Inflammatory macrophage treated with lipopolysaccharide for 4 hours (primary cell): ENCODE measurements at regions not wholly inside any gene's neighbourhood (a gene's known extent, or its start where the extent isn't known, plus 50 kb on each side); places are given as distances from the start of the nearest gene placed in this dataset.
"Not testable (repeated sequence)": the region's sequence is repeated elsewhere in the genome, so short reads cannot be mapped to it uniquely, and the experiment has no call there.

Experiments
- DNase-seq: peaks from one replicate; pipeline ENCODE4 v3.0.0-alpha.2; 2020

DNA sequence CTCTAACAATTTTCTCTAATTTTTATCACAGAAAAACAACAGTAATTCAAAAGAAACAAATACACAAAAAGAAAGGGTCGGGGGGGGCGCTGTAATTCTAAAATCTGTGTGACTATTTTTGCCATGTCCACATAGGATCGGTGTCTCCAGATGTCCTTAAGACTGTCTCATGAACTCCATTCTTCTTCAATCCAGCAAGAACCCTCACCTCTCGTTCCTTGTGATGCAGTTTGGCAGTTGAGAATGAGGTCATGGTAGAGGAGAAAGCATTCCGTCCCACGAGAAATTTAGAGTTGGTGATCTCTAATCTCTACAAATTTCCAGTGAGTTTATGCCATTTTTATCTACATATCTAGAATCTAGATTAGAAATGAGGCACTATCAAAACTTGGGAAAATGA is 394.7 kb downstream of the TFEC start:
- DNase-seq = no peak

DNA sequence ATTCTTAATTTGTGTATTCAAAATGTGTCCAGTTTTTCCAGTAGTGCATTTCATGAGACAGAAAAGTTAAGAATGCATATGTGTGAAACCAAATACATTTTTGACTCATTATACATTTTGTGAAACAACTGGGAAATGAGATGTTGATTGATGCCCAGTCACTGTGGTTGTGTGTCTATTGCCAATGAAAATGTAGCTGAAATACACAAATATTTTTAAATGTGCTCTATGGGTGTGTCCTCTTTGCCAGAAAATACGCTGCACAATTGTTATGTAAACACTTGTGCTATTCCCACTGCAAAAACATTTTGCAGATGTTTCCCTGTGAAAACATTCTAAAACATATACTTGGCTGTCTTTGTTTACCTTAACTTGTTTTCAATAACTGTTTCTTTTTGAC is 395.2 kb downstream of the TFEC start:
- DNase-seq = no peak

DNA sequence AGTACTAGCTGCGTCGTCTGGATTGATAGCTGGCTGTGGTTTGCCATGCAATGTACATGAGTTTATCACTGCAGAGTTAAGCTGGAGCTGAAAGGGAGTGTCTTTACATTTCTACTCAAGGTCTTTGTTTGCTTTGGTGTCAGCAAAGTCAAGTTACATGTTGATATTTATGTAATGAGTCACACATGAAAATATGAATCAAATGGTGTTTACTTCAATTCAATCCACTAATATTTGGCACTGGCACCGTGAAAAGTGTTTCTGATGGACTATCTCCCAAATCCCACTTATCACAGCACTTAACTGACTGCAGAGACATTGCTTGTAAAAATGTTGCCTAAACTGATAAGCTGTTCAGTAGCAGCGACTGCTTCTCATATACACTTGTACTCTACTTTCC is 395.9 kb downstream of the TFEC start:
- no peak for DNase-seq

DNA sequence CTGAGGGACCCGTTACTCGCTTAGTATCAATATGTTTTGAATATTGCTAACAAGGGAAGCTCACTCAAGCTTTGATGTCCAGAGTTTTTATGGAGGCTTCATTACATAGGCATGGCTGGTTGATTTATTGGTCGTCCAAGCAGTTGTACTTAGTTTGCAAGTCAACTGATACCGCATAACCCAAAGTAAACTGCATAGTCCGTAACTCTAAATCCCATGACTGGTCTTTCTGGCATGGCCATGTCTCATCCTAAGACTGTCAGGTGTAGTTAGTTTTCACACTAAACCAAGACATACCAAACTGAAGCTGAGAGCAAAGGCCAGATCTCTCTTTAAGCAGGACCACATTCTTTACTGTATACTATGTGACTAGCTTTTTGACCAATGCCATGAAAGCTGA is 397.9 kb downstream of the TFEC start:
- no peak for DNase-seq

DNA sequence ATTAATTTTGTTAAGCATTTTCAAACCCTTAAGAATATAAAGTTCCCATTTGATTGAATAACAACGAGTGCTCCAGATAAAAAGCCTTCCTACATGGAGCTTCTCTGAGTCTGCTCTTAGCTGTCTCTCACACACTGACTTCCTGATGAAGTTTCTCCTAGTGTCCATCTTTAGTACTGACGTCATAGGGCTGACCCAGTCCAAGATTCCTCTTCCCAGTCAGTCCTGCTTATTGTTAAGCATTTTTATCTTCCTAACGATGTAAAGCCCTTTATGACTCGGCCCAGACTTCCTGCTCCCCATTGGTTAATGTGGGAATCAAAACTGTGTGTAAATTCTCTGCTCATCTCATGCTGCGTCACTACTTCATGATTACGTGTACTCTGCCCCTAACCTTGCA is 398.8 kb downstream of the TFEC start:
- DNase-seq = no peak

DNA sequence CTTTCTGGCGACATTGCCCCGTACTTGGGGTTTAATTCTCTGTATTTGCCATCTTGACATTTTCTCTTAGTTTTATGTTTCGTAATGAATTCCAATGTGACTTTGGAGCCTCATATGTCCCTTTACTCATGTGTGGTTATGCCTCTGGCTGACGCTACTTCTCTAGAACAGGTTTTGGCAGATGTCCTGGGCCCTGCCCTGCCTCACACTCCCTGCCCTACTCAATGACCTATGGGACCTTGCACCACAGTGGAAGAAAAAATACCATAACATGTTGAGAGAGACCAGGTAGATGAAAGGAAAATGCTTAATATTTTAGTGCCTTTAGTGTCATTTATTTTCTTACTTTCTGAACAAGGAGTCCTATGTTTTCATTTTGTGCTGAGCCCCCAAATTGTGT is 400.5 kb downstream of the TFEC start:
- no peak for DNase-seq

DNA sequence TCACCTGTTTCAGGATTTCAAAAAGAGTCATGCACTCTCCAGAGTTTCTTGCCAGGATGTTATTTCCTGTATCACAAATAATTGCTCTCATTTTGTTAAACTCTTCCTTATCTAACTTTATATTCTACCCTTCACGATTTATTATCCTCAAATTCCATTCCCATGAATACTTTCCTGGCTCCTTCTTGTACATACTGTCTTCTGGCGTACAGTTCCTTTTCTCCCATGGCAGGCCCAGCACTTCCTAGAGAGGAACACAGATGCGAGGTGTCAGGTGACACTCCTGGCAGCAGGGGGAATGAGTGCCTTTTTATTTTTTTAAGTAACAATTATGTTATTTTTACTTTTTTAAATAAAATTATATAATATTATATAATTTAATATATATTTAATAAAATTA is 411.9 kb downstream of the TFEC start:
- no peak for DNase-seq

DNA sequence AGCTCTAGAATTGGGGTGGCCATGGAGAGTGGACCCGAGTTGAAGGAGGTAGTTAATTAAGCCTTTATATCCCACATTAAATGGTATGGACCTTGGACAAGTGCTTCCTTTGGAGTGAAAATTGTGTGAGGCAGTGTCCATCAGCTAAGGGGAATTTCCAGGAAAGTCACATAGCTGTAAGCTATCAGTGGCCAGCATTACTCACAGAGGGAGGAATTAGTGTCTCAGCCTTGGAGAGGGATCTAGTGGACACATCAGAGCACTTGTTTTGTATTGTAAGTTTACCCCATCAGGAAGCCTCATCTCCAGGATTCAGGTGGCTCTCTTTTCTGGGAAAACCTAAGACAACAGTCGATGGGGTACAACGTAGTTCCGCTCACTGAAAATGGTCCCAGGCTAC is 416.7 kb downstream of the TFEC start:
- no peak for DNase-seq

DNA sequence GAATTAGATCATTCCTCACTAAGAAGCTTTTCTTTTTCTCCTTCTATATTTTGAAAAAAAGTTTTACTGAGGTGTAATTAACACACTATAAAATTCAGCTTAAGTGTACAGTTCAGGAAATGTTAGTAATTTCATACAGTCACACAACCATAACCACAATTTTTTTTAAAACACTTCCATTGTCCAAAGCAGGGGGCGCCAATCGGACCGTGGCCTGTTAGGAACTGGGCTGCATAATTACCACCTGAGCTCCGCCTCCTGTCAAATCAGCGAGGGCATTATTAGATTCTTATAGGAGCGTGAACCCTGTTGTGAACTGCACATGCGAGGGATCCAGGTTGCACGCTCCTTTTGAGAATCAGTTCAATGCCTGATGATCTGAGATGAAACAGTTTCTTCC is 427.1 kb downstream of the TFEC start:
- DNase-seq = no peak

DNA sequence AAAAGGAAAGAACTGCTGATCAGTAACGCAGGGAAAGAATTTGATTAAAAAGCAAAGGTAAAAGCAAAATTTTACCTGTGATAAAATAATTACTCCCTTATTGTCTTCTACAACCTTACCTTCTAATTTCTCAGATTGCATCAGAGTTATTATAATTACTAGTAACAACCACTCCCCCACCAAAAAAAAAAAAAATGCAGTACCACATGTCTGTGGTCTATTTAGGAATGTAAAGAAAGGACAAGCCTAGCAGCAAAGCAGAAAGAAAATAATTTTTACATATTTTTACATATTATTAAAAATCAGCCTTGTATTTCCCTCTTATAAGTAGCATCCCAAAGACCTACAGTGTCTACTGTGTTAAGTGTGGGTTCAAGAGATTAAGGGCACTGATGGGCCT is 430.4 kb downstream of the TFEC start:
- no peak for DNase-seq

DNA sequence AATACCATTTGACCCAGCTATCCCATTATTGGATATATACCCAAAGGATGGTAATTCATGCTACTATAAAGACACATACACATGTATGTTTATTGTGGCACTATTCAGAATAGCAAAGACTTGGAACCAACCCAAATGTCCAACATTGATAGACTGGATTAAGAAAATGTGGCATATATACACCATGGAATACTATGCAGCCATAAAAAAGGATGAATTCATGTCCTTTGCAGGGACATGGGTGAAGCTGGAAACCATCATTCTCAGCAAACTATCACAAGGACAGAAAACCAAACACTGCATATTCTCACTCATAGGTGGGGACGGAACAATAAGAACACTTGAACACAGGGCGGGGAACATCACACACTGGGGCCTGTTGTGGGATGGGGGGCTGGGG is 431.4 kb downstream of the TFEC start:
- DNase-seq = not testable (repeated sequence)

DNA sequence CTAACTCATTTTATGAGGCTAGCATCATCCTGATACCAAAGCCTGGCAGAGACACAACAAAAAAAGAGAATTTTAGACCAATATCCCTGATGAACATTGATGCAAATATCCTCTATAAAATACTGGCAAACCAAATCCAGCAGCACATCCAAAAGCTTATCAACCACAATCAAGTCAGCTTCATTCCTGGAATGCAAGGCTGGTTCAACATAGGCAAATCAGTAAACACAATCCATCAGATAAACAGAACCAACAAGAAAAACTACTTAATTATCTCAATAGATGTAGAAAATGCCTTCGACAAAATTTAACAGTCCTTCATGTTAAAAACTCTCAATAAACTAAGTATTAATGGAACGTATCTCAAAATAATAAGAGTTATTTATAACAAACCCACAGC is 433.3 kb downstream of the TFEC start:
- DNase-seq = not testable (repeated sequence)

DNA sequence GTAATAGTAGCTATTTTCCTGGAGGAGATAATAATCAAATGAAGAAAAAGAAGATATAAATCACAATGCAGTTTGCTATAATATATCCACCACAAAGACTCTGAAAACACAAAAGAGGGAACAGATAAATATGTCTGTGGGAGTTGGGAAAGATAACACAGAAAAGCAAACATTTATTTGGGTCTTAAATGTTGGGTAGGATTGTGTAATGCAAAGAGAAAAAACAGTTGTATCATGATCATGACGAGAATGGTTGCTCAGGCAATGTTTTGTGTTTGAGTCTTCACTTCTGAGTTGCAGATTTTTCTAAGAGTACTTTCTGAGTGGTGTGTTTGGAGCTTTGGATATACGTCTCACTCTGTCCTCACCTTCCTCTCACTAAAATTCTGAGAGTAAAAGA is 437.5 kb downstream of the TFEC start:
- no peak for DNase-seq

DNA sequence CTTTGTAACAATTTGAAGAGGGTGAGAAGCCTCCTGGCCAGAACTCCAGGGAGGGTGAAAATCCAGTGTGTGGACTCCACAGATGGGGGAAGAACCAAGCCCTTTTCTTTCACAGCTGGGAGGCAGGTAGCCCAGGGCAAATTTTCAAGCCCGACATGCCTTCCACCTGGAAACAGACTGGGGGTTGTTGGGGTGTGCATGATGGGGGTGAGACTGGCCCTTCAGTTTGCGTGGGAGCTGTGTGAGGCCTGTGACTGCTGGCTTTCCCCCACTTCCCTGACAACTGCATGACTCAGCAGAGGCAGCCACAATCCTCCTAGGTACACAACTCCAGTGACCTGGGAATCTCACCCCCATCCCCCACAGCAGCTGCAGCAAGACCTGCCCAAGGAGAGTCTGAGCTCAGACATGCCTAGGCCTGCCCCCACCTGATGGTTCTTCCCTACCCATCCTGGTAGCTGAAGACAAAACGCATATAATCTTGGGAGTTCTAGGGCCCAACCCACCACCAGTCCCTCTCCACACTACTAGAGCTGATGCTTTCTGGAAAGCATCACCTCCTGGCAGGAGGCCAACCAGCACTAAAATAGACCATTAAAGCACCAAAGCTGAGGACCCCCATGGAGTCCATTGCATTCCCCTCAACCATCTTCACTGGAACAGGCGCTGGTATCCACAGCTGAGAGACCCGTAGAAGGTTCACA is 445.4 kb downstream of the TFEC start:
- DNase-seq = no peak

DNA sequence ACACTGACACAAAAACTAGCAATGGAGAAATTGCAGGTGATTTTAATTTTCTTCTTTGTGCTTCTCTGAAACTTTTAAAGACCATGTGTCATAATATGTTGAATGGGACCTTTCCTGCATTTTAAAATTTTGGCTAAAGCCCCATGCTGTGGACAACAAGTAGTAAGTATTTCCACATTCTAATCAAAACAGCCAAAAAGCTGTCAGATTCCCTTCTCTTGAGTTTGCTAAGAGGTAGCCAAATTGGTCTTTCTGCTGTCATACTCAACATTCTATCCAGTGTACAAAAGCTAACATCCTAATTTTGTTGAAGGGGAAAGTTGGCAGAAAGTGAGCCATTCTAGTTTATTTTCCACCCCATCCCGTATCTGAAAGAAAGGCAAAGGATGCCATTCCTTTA is 447.6 kb downstream of the TFEC start:
- no peak for DNase-seq

DNA sequence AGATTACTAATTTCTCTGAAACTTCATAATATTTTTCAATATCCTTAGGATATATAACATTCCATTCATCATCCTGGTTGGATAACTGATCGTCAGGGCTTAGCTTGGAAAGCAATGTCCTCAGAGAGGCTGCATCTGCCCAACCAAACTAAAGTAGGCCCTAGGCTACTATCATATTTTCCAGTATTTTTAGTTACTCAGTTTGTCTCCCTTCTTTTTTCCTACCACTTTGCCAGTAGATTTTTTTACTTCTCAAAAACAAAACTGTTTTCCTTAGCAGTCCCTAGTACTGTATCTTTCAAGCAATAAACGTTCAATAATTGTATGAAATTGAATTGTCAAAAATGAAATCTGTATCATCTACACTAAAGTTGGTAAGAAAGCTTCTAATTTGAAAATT is 452.0 kb downstream of the TFEC start:
- no peak for DNase-seq

DNA sequence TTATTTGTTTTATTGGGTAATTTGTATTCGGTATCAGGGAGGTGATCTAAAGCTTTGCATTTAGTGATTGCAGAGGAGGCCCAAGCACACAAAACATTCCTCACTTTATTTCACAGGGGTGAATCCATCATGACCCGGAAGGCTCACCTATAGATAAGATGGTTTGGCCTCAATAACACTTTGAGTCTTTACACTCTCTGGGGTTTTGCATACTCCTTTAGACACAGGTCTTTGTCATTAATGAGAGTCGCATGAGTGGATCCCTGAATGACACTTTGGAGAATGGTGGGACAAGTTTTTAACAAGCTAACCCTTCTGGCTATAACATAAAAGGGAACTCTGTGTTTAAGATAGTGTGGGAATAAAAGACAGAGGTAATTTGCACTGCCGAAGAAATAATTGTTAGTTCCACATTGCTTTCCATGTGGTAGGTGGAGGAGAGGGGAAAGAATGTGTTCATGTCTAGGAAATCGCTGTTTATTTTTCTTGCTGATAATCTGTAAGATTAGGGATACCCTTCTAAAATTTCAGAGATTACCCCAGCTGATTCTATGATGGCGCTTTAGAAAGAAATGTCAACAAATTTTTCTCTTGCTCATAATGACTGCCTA is 455.8 kb downstream of the TFEC start:
- DNase-seq = no peak

DNA sequence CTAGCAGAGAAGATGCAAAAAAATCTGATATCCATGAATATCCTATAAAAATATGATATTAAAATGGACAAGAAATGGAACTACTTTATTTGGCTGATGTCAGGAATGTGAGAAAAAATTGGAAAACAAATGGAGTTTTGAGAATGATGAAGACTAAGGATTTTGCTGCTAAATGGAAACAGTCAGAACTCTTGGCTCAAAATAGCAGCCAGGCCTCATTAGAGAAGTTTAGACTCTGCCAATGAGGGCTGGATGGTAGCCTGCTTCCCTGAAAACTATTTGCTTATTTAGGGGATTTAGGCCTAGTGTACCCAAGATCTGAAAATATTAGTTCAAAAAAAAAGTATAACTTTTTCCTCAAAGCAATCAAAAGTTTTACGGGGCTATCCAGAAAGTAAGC is 458.5 kb downstream of the TFEC start:
- DNase-seq = no peak

DNA sequence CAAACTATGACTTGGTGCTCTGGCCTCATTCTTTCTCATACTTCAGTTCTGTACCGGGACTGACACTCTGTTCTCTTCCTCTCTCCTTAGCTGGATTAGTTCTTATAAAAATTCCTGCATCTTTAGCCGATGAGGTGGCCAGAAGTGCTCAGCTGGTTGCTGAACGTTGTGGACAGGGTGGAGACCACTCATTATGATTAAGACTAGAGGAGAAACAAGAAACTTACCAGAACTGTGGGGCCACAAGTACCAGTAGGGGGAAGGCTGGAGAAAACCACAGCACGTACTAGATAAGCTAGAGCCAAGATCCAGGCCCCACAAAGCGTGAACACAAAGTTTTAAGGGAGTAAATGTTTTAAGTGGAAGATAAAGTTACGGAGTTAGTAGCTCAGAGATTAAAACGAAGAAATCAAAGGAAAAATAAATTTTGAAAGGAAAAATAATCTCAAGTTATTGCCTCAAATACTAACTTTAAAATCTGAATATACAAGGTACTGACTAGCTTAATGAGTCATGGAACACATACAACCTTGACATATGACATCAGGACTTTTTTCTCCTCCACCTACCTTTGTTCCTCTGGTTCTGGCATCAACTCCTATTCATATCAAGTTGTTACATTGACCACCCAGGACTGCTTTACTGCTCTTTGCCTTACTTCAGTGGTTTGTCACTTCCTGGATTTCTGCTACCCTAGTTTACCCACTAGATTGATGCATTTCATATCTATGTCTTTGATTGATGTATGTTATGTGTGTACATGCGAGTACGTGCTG is 469.0 kb downstream of the TFEC start:
- no peak for DNase-seq

DNA sequence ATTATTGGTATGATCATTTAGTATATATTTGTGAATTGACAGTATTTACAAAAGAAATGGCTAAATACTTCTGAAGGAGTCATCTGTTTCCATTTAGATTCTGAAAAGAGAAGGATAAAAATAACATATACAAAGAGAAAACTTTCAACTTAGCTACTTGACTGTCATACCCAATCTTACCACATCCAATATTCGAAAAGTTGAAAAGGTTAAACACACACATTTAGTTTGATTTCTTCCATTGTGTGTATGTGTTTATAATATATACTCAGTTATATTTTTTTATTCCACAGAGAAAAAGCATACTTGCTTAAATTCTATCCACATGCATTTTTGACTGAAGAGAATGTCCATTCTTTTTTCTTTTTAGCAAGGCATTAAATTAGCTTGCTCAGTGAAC is 470.7 kb downstream of the TFEC start:
- no peak for DNase-seq

DNA sequence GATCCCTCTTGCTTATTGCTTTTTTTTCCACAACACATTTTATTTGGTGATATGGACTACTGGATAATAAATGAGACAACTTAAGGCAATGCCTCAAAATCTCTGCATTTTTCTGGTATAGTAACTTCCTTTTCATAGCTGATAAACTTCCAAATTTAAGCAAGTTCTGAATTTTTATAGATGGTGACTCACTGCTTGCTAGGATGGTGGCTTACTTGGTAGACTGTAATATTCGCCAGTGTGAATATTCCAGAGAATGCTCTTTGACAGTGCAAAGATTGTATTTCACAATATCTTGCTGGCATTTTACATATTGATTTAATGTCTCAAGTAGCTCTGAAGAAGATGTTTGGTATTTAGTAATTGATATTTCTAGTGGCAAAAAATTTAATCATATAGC is 472.4 kb downstream of the TFEC start:
- peak; percentile 23 for DNase-seq

DNA sequence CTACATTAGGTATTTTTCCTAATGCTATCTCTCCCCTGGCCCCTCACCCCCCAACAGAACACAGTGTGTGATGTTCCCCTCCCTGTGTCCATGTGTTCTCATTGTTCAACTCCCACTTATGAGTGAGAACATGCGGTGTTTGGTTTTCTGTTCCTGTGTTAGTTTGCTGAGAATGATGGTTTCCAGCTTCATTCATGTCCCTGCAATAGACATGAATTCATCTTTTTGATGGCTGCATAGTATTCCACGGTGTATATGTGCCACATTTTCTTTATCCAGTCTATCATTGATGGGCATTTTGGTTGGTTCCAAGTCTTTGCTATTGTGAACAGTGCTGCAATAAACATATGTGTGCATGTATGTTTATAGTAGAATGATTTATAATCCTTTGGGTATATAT is 473.3 kb downstream of the TFEC start:
- DNase-seq = not testable (repeated sequence)

DNA sequence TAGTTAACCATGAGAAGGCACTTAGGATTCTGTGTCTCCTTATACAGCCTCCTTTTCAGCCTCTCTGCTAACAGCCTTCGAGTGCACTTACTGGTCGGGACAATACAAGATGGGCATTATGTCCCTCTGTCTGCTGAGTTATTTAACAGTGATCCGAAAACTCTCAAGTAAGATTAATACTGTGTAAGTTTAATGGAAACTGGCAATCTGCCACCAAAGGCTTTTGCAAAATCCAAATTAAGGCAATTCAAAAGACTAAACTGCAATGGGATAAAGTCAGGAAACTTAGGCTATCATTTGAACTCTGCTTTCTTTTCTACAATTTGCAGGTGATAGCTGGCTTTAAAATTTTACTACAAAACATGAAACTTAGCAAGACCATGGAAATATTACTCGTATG is 477.8 kb downstream of the TFEC start:
- no peak for DNase-seq

DNA sequence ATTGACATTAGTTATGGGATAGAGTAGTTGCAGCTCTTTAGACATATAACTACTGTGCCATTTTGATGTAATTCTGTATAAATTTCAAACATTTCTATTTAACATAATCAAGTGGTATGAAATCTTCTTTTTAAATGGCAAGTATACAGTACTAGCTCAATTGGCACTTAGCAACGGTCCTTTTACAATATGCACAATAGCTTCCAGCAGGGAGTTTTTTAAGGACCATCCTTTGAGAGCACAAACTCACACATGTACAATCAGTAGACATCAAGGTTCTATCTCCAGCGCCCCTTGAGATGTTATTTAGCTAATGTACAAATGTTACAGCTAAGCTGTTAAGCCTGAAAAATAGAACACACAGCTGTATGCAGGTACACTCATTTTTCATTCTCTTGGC is 480.7 kb downstream of the TFEC start:
- no peak for DNase-seq

DNA sequence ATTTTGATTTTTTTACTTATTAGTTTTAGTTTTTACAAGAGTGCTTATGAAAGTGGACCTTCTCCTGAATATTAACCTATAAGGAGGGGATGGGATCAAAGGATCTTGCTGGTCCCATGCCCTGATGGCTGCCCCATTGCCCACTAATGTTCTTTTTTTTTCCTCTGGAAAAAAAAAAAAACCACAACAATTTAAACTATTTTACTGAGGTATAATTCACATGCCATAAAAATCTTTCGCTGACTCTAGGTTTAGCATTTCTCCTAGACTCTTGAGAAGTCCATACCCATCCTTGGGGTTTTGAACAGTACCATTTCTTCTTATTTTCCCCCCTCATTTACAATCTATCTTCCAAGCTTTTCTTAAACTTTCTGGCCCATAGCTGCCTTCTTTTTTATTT is 481.8 kb downstream of the TFEC start:
- no peak for DNase-seq
